Hypothalamus (tissue), 51 donors: ENCODE measurements at regions not wholly inside any gene's neighbourhood (a gene's known extent, or its start where the extent isn't known, plus 50 kb on each side); places are given as distances from the start of the nearest gene placed in this dataset.
"Not testable (repeated sequence)": the region's sequence is repeated elsewhere in the genome, so short reads cannot be mapped to it uniquely, and the experiment has no call there.

ENCODE experiments used
- DNase-seq, 51 donors: peaks; one replicate each; lab custom pipeline; 2025; lab: John Stamatoyannopoulos, UW

GRCh38 chr10:57420881-57421280 is 846.8 kb downstream of the IPMK start:
- no peak for DNase-seq

- no peak for DNase-seq
Observed at GRCh38 chr10:57418476-57418875, 849.2 kb downstream of the IPMK start.

- no peak for DNase-seq
Observed at GRCh38 chr10:57395923-57396322, 871.8 kb downstream of the IPMK start.

- DNase-seq: no peak
Observed at GRCh38 chr10:57367412-57367811, 900.3 kb downstream of the IPMK start.

GRCh38 chr10:57362811-57363210 is 904.9 kb downstream of the IPMK start:
- DNase-seq: no peak

- DNase-seq: no peak
Observed at GRCh38 chr10:57353403-57354003, 914.2 kb downstream of the IPMK start.

- DNase-seq: no peak
Observed at GRCh38 chr10:57351076-57351475, 916.6 kb downstream of the IPMK start.

GRCh38 chr10:57341294-57341693 is 926.4 kb downstream of the IPMK start:
- DNase-seq: no peak

- no peak for DNase-seq
Observed at GRCh38 chr10:57338823-57339558, 928.7 kb downstream of the IPMK start.

GRCh38 chr10:57336865-57337264 is 930.8 kb downstream of the IPMK start:
- DNase-seq: no peak

- no peak for DNase-seq
Observed at GRCh38 chr10:57336341-57336740, 931.4 kb downstream of the IPMK start.

GRCh38 chr10:57334523-57334922 is 933.2 kb downstream of the IPMK start:
- DNase-seq: no peak

GRCh38 chr10:57333880-57334279 is 933.8 kb downstream of the IPMK start:
- DNase-seq: no peak

GRCh38 chr10:57321400-57321854 is 946.3 kb downstream of the IPMK start:
- not testable (repeated sequence) for DNase-seq

- no peak for DNase-seq
Observed at GRCh38 chr10:57320416-57320815, 947.3 kb downstream of the IPMK start.

- DNase-seq: no peak
Observed at GRCh38 chr10:57314046-57314445, 953.0 kb upstream of the ZWINT start.

GRCh38 chr10:57303566-57303965 is 942.5 kb upstream of the ZWINT start:
- DNase-seq: no peak

- no peak for DNase-seq
Observed at GRCh38 chr10:57300718-57301117, 939.7 kb upstream of the ZWINT start.

GRCh38 chr10:57294698-57295097 is 933.6 kb upstream of the ZWINT start:
- DNase-seq: no peak

- DNase-seq: no peak
Observed at GRCh38 chr10:57288754-57289153, 927.7 kb upstream of the ZWINT start.

GRCh38 chr10:57262892-57263291 is 901.8 kb upstream of the ZWINT start:
- DNase-seq: no peak

- no peak for DNase-seq
Observed at GRCh38 chr10:57260175-57260574, 899.1 kb upstream of the ZWINT start.
